ENCODE measurements at regions not wholly inside any gene's neighbourhood (a gene's known extent, or its start where the extent isn't known, plus 50 kb on each side); places are given as distances from the start of the nearest gene placed in this dataset.

DNA sequence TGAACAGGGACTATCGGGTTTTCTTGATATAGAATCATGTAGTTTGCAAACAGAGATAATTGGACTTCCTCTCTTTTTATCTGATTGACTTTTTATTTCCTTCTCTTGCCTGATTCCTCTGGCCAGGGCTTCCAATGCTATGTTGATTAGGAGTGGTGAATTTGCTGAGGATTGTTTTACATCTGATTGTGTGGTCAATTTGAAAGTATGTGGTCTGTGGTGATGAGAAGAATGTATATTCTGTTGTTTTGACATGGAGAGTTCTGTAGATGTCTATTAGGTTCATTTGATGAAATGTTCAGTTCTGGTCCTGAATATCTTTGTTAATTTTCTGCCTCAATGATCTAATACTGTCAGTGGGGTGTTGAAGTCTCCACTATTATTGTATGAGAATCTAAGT is 713.2 kb upstream of the CCDC179 start:
- TF ChIP-seq, protein P1, sequence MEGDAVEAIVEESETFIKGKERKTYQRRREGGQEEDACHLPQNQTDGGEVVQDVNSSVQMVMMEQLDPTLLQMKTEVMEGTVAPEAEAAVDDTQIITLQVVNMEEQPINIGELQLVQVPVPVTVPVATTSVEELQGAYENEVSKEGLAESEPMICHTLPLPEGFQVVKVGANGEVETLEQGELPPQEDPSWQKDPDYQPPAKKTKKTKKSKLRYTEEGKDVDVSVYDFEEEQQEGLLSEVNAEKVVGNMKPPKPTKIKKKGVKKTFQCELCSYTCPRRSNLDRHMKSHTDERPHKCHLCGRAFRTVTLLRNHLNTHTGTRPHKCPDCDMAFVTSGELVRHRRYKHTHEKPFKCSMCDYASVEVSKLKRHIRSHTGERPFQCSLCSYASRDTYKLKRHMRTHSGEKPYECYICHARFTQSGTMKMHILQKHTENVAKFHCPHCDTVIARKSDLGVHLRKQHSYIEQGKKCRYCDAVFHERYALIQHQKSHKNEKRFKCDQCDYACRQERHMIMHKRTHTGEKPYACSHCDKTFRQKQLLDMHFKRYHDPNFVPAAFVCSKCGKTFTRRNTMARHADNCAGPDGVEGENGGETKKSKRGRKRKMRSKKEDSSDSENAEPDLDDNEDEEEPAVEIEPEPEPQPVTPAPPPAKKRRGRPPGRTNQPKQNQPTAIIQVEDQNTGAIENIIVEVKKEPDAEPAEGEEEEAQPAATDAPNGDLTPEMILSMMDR (IDR thresholded peaks at IDR 0.05; ENCODE audit: insufficient read depth, low read depth, low read length) = no peak
- no peak for TF ChIP-seq EZH2 (IDR thresholded peaks at IDR 0.05; ENCODE audit: insufficient read depth, low read length)
